HG03439 (cell line): ENCODE measurements at regions not wholly inside any gene's neighbourhood (a gene's known extent, or its start where the extent isn't known, plus 50 kb on each side); places are given as distances from the start of the nearest gene placed in this dataset.

ENCODE experiments used
- ATAC-seq: cut with Tn5 transposase; IDR thresholded peaks from one replicate; pipeline ENCODE4 v1.9.1; 2021; ENCODE audit warnings: mild to moderate bottlenecking, moderate library complexity; ENCODE audit not compliant: unreplicated experiment

DNA sequence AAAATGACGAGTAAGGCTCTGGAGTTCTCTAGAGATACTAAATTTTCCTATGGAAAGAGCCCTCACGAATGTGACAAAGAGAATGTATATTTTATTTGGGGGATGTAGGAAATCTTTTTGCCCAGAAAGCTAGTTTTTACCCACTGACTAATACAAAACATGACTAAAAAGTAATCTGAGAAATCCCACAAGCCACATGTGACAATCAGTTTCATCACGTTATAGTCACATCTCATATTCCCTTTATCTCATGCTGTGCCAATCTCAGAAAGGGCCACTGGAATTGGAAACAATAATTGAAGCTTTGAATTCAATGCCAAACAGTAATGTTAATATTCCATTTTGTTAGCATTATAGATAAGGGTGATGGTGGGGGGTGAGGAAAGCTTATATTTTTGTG is 509.0 kb upstream of the GOLIM4 start:
- no peak for ATAC-seq

DNA sequence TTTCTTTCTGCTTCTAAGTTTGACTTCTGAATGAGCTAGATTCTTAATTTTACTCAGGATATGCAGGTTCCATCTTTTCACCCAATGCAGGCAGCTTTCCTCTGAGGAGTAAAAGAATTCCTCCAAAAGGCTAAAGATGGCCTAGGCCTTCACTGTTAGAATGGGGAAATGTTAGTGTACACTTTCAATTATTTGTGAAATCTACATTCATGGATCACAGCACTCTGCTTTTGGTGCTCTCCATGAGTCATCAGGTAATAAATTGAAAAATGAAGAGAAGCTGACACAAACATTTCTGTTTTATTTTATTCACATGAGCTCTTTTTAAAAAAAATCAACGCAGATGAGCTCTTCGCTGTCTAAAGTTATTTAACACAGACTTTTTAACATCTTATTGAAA is 502.5 kb upstream of the GOLIM4 start:
- no peak for ATAC-seq

DNA sequence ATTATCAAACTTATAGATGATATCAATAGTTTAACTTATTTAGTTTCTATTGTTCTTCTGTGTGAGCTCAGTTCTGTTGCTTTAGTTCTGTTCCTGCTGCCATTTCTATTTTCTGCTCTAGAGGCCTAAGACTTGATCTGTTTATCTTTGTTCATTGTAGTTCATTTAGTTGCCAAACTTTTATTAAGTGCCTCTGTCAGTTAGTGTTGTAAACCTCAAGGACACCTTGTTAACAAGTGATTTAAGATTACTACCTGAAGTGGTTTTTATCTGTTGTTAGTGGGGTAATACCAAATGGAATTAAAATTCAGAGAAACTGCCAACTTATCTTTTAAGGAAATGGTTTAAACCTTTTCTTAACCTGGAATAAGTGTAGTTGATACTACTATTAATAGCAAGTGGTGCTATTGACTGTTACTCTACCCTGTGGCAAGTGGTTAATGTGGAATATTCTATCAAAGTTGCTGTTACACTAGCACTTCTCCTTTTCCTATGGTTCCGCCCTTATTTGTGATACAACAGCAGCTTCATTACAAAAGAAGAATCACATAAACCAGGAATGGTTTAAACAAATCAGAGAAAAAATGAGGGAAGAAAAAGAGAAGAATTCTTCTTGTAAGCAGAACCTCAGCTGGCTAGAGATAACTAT is 500.6 kb upstream of the GOLIM4 start:
- no peak for ATAC-seq

DNA sequence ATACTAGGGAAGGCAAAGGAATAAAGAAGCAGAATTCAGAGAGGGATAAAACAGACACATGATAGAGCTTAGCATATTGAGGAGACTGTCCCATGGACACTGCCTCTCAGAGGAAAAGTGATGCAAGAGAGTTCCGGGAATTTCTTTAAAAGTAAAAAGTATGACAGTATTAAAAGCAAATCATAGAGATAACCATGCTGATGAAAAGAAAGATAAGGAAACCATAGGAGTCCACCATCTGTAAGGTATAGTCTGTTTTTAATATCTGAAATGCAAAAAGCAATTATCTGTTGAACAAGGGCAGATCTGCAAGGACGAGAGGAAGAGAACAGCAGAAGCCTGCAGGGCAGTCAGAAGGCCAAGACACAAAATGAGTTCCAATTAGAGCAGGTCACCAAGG is 495.9 kb upstream of the GOLIM4 start:
- no peak for ATAC-seq

GRCh38 chr3:168589376-168589775 is 493.7 kb upstream of the GOLIM4 start:
- no peak for ATAC-seq

GRCh38 chr3:168585544-168585943 is 489.8 kb upstream of the GOLIM4 start:
- ATAC-seq = no peak

DNA sequence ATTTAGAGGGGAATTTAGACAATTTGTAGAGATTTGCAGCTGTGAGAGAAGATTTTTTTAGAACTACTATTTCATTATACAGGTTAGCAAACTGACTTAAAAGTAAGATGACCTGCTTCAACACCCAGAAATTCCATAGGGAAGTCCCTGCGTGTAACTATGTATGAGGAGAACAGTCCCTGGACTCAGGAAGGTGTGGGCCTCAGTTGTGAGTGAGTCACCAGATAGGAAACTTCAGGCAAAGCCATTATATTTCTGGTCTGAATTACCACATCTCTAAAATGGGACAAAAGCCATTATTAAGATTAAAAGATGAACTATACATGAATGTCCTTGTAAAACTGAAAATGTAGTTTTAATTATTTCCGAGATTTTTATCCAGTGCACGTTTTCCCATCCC is 488.3 kb upstream of the GOLIM4 start:
- no peak for ATAC-seq

DNA sequence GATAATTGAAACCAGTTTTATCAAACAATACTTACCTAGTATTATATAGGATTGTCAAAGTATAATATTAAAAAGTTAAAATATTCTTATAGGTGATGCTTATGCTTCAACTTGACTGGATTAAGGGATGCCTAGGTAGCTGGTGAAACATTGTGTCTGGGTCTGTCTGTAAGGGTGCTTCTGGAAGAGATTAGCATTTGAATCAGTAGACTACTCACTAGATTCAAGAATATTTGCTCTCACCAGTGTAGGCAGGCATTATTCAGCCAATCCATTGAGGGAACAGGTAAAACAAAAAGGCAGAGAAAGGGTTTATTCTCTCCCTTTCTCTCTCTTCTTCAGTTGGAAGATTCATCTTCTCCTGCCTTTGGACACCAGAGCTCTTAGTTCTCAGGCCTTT is 486.8 kb upstream of the GOLIM4 start:
- ATAC-seq = no peak

DNA sequence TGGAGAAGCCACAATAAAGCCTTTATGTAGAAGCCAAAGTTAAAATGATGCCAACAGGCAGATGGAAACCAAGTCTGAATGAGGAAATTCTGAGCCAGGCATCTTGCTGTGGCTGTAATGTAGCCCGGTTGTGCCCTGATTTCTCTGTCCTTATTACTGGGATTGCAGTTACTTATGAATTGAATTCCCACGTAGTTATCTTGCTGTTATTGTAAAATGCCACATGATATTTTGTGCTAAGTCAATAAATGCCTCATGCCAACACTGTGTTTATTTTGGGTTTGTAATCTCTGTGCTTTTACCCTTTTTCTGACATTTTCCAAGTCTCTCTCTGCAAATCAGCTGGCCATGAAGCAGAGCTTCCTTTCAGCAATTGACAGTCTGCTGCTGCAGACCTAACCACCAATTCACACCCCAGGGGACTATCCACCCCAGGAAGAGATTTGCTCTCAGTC is 486.1 kb upstream of the GOLIM4 start:
- no peak for ATAC-seq

GRCh38 chr3:168579010-168579409 is 483.3 kb upstream of the GOLIM4 start:
- ATAC-seq = no peak

DNA sequence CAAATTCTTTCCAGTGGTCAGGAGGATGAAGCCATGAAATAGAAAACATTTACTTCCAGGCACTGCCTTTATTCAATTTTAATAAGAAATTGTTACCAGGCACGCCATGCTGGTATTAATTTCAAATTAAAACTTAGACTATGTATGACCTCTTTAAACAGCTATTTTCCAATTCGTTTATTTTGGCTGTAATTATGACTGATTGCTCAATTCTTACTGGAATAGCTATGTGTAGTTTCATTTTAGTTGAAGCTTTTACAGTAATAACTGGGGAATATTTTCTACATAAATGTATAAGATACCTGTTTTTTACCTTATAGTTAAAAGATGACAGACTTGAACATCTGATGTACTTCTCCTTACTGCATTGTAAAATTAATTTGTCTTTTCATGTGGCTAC is 480.0 kb upstream of the GOLIM4 start:
- ATAC-seq = no peak

DNA sequence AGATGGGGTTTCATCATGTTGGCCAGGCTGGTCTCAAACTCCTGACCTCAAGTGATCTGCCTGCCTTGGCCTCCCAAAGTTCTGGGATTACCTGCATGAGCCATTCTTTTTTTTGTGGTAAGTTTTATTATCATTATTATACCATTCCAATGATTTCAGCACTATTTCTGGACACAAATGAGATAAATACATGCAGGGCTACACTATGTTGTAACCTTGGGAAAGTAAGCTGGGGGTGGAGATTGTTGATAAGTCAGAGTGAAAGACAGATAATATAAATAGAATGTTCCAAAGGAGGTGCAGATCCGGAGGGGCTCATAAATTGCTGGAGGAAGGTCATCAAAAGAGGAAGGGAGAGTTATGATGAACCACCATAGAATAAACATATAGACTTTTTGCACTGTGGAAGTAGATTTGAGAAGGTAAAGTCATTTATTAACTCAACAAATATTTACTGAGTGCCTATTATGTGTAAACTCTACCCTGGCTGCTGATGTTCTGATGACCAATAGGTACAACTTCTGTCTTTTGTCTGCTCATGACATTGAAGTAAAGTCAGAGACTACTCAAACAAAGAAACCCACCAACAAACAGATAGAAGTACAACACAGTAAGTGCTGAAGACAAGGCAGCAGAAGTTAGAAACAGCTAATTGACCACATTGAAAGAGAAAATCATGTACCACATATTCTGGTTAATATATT is 478.9 kb upstream of the GOLIM4 start:
- no peak for ATAC-seq

DNA sequence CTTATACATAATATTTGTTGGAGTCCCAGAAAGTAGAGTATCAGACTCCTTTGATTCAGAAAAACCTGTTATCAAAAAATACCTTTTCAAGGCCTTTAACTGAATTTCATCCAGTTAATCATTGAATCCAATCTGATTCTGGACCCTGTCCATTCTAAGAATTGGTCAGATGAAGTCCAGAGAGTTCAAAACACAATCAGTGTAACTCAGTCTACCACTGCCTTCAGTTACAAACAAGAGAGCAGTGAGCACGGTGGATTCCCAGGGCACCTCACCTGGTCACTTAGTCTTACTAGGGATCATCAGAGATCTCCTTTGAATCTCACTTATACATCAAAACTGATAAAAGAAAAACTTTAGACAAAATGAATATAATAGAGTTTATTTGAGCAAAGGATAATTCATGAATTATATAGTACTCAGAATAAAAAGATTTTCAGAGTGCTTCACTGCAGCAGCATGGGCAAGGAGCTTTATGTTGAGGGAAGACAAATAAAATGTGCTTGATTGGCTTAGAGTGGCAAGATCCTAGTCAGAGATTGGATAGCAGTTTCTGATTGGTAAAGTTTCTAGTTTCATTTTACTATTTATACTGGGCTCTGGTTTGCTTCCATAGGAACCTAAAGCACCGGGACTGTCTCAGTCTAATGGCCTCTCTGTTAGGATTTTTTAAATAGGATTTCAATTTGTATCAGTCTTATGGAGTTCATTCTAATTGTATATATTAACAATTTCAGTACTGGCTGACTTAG is 474.9 kb upstream of the GOLIM4 start:
- no peak for ATAC-seq

GRCh38 chr3:168558728-168559411 is 463.1 kb upstream of the GOLIM4 start:
- no peak for ATAC-seq

DNA sequence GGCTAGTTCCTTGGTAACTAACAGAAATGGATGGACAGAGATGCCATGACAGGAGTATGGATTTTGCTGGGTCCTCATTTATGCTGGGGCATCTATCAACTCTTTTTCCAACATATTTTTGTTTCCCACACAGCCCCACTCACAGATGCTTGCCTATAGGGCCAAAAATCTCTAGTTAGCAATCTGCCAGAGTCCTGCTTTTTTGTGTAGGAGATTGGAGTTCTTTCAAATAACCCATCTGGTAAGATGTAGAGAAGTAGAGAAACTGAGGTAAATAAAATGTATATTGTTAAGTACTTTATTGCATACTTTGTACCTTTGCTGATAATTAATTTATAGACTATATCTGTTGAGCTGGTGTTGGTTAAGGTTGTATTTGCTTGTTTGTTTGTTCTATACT is 456.5 kb upstream of the GOLIM4 start:
- ATAC-seq = no peak

- no peak for ATAC-seq
Measured at GRCh38 chr3:168548719-168549118, 453.0 kb upstream of the GOLIM4 start.

GRCh38 chr3:168546707-168547106 is 451.0 kb upstream of the GOLIM4 start:
- no peak for ATAC-seq

- no peak for ATAC-seq
Measured at GRCh38 chr3:168545591-168545990, 449.9 kb upstream of the GOLIM4 start.

- no peak for ATAC-seq
Measured at GRCh38 chr3:168544097-168544957, 448.6 kb upstream of the GOLIM4 start.

DNA sequence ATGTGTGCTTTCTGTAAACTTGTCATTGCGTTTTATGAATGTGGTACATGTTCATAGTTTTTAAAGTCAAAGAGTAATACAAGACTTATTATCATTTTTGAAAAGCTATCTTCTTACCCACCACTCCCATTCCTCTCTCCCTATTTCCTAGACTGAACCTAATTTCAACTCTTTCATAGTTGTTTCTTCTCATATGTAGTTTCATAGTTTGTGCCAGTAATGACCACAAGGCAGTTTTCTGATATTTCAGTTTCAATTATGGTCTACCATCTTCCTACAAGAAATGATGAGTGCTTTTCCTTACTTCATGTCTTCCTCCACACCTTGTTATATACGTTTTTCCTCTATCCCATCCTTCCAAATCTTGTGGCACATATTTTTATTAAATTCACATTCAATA is 445.0 kb upstream of the GOLIM4 start:
- no peak for ATAC-seq

DNA sequence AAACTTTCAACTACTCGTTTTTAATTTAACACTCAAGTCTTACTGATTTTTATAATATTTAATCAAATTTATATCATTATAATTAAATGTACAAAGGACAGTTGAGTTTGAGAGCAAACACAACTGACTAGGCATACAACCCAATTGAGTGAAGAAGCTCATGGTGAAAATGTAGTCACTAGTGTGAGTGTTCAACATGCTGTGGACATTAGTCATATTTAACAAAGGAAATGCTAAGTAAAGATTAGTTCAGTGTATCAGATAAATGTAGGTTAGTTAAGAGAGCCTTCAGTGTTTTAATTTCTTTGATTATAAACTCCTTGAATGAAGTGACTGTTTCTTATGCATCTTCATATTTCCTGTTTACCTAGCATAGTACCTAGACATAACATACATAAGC is 444.2 kb upstream of the GOLIM4 start:
- ATAC-seq = no peak
